HepG2 (cell line): ENCODE measurements at regions not wholly inside any gene's neighbourhood (a gene's known extent, or its start where the extent isn't known, plus 50 kb on each side); places are given as distances from the start of the nearest gene placed in this dataset.

Source experiments
- CTCF ChIP-seq: sonication (generic); formaldehyde crosslinking; IDR thresholded peaks from 2 replicates; pipeline ENCODE4 v1.5.0; 2020; ENCODE audit warnings: mild to moderate bottlenecking, missing genetic modification reagents, moderate library complexity
- RNF2 ChIP-seq: fragments of 450-650 bp; conservative IDR thresholded peaks from 2 replicates; pipeline ENCODE4 v1.6.1; 2016; ENCODE audit warnings: low read depth
- SRF ChIP-seq: IDR thresholded peaks from 2 replicates; pipeline ENCODE4 v1.6.1; 2011; ENCODE audit warnings: mild to moderate bottlenecking, low read depth, low read length, moderate library complexity
- TARDBP ChIP-seq: sonication (generic); formaldehyde crosslinking; IDR thresholded peaks from 2 replicates; pipeline ENCODE4 v1.8.0; 2022; ENCODE audit warnings: mild to moderate bottlenecking, missing genetic modification reagents

GRCh38 chr3:153567011-153567410, 405.0 kb downstream of the RAP2B start:
- TF ChIP-seq SRF (no peak), CTCF (CRISPR knock-in tag) (no peak), RNF2 (no peak), TARDBP (CRISPR knock-in tag) (no peak)
